GM10248 (cell line): ENCODE measurements at regions not wholly inside any gene's neighbourhood (a gene's known extent, or its start where the extent isn't known, plus 50 kb on each side); places are given as distances from the start of the nearest gene placed in this dataset.

Experiments
- CTCF ChIA-PET: fragments of 300-600 bp; sonication (Branson Sonifier 250); formaldehyde crosslinking; extraction: SDS; loops from one replicate; lab custom pipeline; 2021; ENCODE audit warnings: antibody characterized with exemption; lab: Yijun Ruan, JAX
- POLR2A ChIA-PET: fragments of 350-650 bp; sonication (Branson Sonifier 250); formaldehyde crosslinking; extraction: SDS; loops from one replicate; lab custom pipeline; 2020; ENCODE audit warnings: antibody characterized with exemption; lab: Yijun Ruan, JAX
- DNase-seq: peaks from one replicate; pipeline ENCODE4 v3.0.0; 2012; ENCODE audit errors: extremely low spot score
- TF ChIP-seq, protein P1 (sequence below): IDR thresholded peaks from 2 replicates; pipeline ENCODE4 v1.5.1; 2012; ENCODE audit warnings: mild to moderate bottlenecking, low read depth; ENCODE audit errors: extremely low read depth, missing control alignments, control extremely low read depth

DNA sequence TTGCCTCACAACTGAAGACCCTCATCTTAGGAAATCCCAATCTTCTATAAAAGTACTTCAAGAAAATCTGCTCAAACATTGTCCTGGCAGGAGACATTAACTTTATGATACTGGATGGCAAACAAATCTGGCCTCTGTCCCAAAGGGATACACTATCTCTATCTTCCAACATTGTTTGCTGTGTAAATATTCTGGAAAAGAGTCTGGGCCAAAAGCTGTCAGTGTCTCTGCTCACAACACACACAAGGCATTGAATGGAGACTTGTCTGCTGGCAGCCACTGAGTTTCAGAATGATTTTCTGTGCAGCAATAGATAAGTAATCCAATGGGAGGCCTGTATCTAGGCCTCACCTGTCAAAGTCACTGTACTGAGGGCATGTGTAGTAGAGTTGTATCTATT is 471.1 kb downstream of the DMAC1 start:
- DNase-seq = no peak
- ChIA-PET POLR2A (no interaction called here), CTCF (no interaction called here)
- TF ChIP-seq, protein P1, sequence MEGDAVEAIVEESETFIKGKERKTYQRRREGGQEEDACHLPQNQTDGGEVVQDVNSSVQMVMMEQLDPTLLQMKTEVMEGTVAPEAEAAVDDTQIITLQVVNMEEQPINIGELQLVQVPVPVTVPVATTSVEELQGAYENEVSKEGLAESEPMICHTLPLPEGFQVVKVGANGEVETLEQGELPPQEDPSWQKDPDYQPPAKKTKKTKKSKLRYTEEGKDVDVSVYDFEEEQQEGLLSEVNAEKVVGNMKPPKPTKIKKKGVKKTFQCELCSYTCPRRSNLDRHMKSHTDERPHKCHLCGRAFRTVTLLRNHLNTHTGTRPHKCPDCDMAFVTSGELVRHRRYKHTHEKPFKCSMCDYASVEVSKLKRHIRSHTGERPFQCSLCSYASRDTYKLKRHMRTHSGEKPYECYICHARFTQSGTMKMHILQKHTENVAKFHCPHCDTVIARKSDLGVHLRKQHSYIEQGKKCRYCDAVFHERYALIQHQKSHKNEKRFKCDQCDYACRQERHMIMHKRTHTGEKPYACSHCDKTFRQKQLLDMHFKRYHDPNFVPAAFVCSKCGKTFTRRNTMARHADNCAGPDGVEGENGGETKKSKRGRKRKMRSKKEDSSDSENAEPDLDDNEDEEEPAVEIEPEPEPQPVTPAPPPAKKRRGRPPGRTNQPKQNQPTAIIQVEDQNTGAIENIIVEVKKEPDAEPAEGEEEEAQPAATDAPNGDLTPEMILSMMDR = no peak

DNA sequence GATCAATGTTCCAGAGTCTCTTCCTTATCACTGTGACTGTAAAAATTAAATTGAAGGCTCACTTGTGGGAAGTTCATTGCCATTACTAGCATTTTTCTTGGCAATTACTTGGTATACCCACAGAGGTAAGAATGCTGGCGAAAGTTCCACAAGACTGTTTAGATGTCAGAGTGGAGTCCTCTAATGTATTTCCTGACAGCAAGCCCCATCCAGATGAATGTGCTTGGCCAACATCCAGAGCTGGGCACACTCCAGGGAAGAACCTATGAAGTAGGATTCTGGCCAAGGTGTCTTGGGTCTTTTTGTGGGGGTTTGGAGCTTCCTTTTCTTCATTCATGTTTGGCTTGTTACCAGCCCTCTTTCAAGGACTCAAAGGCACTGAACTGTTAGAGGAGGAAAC is 473.6 kb downstream of the DMAC1 start:
- ChIA-PET CTCF (no interaction called here), POLR2A (no interaction called here)
- DNase-seq = no peak
- TF ChIP-seq, protein P1 = no peak

- POLR2A ChIA-PET = no interaction called here
- no peak for DNase-seq
- TF ChIP-seq, protein P1 = no peak
- CTCF ChIA-PET = no interaction called here
Observed at GRCh38 chr9:7324152-7324598, 475.4 kb downstream of the DMAC1 start.

DNA sequence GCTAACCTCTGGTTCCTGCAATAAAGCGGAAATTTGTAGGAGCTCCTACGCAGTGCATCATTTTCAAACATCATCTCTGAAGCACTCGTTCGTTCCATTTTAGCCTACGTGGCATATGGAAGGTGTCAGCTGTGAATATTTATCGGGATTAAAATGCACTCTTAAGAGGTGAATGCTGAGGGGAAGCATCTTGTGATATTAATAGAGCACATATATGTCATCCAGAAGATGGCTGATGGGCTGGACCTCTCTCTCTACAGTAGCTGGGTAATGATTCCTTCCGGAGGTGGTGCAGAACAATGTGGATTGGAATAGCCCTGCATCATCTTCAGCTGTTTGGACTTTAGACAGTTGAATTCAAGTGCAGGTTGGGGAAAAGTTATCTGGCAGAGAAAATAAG is 478.7 kb downstream of the DMAC1 start:
- ChIA-PET CTCF (no interaction called here), POLR2A (no interaction called here)
- TF ChIP-seq, protein P1 = no peak
- no peak for DNase-seq

- POLR2A ChIA-PET = no interaction called here
- CTCF ChIA-PET = no interaction called here
- TF ChIP-seq, protein P1 = no peak
- no peak for DNase-seq
Observed at GRCh38 chr9:7320139-7320538, 479.4 kb downstream of the DMAC1 start.

DNA sequence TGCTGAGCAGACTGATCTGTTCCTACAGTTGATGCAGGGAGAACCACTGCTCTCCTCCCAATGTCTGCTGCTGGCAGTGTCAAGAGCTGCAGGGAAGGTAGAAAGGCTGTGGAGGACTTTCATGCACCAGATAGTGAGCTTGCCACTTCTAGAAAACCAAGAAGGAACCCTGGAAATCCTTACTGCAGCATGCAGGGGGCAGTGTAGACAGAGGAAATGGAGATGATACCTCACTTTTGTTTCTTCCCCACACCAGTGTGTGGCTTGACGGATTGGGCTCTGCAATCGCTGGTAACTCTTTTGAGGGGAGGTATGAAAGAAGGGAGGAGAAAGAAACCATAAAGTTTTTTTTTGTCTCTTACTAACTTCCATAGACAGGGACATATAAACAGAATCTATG is 480.7 kb downstream of the DMAC1 start:
- TF ChIP-seq, protein P1 = no peak
- POLR2A ChIA-PET = no interaction called here
- CTCF ChIA-PET = interaction anchor here (1.2 kb wide), 2 partner anchors 12 to 24 kb away, joined by 3 read pairs; no protein-coding TSS in a partner anchor
- DNase-seq = no peak

DNA sequence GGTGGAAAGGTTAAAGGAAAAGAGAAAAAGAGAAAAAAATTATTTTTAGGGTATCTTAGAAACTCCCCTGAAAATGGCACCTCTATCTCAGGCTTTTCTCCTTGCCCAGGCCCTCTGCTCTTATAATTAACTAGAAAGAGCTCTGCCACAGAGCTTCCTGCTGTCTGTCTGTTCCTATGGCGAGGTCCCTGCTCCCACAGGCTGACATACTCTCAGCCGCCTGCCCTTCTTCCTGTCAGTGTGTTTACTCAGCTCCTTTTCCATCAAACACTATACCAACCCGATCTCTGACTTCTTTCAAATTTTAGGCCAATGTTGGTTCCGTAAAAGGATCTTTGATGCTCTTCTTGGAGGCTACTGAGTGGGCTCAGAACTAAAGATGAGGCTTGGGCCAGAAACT is 482.6 kb downstream of the DMAC1 start:
- no peak for DNase-seq
- ChIA-PET CTCF (interaction anchor here (2.1 kb wide), 1 partner anchor 11 kb away, joined by 7 read pairs; no protein-coding TSS in a partner anchor), POLR2A (no interaction called here)
- TF ChIP-seq, protein P1 = no peak
